Fibroblast of skin of scalp (primary cell): ENCODE measurements at regions not wholly inside any gene's neighbourhood (a gene's known extent, or its start where the extent isn't known, plus 50 kb on each side); places are given as distances from the start of the nearest gene placed in this dataset.

Experiments
- DNase-seq: peaks from one replicate; pipeline ENCODE4 v3.0.0-alpha.2; 2013

DNA sequence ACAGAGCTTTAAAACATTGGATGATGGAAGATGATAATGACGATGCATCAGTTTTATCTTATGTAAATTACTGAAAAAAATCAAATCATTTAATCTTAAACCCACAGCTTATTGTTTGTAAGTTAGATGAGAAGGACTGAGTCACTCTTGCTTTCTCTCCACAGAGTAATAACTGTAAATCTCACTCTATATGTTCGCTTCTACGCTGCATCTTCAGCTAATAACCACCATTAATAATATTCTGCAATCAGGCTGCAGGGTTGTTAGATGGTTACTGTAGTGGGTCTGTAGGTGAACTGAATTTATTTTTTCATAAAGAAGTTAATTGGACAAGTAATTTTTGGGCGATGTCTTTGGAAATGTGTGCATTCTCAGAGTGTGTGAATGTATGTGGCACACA, 260.0 kb downstream of the FAT3 start:
- no peak for DNase-seq

DNA sequence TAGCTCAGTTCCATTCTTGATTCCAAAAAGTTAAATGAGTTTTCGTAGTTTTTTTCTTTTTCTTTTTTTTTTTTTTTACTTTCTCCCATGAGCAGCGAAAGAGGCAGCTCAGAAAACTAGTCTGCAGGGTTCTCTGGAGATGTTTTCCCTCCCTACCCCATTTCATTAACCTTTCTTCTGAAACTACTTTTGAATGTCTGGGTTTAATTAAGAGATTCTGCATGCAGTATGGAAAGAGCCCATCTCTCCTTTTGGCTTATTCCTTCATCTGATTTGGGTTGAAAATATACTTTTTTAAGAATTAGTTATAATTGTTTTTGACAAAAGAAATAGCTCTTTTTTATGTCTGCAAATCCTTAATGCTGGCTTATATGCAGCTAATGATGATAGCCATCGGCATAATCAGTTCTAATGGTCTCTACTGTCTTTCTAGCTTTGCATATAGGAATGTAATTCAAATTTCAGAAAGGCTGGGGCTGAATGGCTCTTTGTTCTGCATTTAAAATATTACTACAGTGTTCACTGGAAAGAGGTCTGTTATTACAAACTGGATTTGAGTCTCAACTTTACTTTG, 265.3 kb downstream of the FAT3 start:
- no peak for DNase-seq

DNA sequence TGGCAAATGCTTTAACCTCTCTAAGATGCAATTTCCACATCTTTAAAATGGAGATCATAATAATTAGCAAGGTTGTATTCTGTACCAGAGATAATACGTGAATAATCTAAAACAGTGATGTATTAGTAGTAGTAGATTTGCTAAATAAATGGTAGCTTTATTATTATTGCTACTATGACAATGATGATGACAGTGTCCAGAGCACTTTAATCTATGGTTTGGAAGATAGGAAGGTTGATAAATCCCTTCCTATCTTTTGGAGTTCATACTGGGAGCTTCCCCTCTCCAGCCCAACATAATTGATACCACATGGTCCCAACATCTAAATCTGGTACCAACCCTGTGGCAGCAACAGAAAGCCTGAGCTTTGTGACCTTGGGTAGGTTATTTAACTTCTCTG, 267.8 kb downstream of the FAT3 start:
- no peak for DNase-seq

DNA sequence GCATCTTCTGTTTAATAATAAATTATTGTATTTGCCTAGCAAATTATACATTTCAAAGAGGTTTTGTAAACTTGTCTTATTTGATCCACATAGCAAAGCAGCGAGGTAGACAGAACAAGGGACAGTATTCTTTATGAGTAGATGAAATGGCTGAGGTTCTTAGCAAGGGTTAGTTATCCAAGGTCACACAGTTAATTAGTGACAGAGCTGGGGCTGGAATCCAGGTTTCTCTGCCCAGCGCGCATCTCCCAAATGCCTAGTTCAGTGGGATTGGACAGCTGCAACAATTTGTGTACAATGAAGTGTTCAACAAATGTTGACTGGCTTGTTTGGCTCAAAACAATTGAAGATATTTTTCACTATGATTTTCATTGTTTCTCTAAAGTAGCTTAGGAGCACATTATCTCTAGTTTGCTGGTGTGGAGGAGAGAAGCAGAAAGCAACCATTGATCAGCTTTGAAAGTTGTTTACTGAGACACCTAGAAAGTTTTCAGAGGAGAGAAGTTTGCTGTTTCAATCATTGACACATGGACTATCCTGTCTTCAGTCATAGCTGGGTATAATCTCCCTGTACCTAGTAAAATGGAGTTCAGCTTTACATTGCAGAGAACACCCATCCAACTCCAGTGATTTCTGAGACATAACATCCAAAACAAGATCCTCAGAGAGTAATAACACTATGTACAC, 270.6 kb downstream of the FAT3 start:
- DNase-seq = no peak

DNA sequence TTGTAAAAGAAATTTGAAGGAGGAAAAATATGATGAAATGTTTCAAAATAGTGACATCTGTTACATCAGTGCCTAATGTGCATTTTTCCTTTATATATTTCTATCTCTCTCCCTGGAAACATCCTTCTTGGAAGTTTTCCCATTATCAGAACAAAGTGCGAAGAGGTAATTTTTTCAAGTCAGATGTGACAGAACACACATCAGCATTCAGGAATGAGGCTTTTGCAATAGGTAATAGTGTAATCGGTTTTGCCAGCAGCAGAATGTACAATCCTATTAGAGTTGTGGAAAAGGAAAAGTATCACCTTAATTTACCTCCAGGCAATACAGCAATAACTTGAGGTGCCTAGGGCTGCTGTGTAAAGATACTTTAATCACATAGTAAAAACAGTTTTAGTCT, 275.8 kb downstream of the FAT3 start:
- peak; percentile 9 for DNase-seq

DNA sequence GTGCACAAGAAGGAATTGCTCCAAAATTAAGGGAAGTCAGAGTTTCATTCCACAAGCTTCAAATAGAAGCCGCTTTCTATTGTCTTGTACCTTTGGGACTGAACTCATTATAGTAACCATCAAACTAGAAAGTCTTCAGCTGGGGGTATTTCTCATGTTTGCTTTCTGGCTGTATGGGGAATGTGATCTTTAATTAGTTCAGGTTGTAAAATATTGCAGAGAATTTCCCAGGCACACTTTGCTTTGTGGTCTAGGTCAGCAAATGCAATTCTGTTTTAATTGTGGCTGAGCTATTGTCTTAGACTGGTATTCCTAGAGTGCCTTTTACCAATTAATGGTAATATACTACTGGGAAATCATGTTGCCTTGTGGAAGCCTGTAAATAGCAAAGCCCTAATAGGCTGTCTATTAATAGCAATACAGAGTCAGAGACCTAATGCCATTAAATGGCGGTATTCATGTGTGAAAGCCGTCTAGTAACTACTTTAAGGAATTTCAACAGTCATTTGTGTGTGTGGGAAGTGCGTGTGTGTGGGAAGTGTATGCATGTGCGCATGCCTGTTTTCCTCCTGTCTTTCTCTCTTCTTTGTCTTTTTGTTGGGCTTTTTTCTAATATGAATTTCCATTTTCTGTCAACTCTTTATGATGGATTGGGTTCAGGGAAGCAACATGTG, 276.6 kb downstream of the FAT3 start:
- no peak for DNase-seq

DNA sequence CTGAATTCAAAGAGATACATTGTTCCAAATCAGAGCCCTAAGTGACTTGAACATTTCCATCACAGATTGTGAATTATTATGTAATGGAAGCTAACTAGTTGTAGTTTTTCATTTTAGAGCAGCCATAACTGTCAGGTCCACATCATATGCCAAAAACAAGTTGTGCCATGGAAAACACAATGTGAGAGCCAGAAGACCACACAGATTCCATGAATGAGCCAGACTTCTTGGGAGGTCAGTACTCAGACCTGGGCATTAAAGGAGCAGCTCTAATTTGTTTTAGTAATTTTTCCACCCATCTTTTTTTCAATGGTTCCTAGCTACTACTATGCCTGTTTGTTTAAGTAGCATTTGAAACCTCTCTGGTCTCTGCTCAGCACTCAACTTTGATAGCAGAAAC, 279.4 kb downstream of the FAT3 start:
- DNase-seq = no peak

DNA sequence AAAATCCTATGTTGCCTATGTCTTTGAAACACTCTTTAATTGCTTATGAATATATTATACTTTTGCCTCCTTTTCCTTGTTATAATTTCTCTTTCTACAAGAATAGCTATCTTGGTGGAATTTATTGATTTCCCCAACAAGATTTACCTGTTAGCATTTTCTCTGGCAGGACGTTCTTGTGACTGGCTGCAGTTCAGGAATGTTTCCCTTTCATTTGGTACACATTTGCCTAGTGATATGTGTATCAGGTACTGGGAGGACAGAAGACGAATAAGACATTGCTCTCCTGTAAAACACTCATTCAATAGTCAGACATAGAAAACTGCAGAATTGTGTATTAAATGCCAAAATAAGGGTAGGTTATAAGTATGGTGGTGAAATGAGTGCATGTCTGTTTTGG, 279.9 kb downstream of the FAT3 start:
- DNase-seq = no peak

DNA sequence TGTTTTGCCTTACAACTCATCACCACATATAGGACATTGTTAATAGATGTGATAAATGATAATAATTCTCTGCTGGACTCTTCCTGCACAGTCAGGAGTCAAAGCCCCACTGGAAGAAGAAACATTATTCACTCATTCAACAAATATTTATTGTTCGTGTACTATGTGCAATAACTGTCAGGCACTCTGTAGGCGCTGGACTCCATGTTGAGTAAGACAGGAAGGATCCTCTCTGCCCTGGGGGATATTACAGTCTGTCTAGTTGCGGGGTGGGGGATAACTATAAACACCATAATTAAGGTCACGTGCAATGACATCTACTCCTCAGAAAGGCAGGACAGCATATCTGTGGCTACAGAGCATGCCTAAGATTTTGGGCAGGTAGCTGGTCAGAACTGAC, 281.1 kb downstream of the FAT3 start:
- peak; percentile 25 for DNase-seq

DNA sequence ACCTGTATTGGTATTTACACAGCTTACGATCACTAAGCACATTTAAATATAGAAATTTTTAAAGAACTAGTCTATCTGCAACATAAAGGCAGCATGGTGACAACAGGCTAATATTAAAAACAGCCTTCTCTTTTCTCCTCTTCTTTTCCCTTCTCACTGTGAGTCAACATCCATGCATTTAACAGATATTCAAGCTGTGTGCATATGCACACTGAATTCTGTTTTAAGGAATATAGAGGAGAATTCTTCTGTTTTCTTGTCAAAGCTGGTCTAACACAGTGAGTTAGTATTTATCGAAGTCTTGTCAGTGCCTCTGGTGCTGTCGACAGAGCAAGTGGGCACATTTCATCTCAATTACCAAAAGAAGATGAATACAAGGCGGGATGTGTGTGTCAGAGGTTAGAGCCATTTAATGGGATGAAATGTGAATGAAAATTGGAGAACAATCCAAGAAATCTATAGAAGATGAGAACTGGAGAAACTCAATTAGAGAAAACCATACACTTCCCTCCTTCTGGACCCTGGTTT, 282.3 kb downstream of the FAT3 start:
- peak; percentile 8 for DNase-seq

DNA sequence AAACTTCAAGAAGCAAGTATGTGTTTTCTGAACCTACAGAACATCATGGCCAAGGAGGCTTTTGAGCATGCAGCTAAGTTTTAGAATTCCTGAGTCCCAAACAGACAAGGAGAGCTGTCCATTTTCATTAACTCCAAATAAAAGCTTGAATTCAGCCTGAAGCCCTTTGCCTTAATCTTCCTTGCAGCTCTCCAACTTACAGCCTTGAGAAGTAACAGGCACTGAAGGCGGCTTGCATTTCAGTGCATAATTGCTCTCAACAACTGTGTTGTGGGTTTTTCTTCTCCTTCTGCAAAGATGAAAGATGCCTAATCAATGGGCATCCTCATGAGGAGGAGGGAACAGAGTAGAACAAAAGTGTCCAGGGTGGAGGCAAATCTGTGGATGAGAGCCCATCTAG, 286.0 kb downstream of the FAT3 start:
- no peak for DNase-seq

DNA sequence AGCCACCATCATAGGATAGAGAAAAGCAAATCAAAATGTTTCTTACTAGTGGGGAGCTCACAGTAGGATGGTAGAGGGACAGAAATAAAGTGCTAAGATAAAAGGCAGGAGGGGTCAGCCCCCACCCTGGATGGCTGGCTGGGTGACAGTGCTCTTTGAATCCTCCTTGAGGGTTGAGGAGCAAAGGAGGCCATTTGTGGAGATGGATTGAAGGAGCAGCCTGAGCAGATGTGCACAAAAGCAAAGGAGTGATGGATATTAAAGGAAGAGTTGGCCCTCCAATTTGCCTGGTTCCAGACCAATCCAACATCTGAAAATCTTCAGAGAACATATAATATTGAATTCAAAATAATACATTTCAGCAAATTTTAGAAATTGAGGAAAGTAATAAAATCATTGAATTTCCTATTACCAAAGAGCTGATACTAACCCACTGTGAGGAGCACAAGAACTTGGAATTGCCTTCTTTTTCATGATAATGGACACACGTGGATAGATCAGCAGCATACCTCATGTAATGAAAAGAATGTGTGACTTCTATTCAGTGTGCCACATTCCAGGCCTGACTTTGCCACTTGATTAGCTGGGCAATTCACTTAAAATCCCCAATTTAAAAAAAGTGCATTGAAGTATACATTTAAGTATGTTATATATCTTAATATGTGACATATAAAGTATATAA, 287.0 kb downstream of the FAT3 start:
- no peak for DNase-seq

DNA sequence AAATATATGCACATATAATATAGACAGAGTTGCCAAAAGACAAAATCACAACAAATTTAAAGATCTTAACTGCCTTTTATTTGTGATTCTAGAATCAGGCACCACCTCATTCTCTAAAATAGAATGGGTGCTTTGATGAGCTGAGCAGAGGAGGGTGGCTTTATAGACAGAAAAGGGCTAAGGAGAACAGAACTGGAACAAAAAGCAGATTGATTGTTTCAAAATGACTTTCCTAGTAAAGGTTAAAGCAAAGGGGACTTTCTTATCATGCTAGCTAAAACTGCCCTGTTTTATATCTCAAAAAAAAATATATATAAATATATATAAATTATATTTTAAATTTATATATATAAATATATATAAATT, 287.6 kb downstream of the FAT3 start:
- no peak for DNase-seq

DNA sequence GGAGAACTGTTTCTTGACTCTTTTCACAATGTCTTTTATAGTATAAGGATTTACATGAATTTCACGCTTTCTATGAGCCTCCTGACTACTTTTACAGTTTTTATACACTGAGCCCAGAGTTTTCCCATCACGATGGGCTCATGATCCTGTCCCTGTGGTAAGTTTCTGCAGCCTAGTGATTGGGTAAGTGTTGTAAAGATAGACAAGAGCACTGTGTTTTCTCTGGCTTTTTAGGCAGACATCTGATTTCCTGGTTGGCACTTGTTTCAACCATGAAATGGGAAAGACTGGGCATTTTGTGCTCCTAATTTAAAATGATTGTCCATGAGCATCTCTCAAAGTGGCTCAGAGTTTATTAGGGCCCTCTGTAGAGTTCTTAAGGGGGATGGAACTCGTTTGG, 299.0 kb downstream of the FAT3 start:
- no peak for DNase-seq

DNA sequence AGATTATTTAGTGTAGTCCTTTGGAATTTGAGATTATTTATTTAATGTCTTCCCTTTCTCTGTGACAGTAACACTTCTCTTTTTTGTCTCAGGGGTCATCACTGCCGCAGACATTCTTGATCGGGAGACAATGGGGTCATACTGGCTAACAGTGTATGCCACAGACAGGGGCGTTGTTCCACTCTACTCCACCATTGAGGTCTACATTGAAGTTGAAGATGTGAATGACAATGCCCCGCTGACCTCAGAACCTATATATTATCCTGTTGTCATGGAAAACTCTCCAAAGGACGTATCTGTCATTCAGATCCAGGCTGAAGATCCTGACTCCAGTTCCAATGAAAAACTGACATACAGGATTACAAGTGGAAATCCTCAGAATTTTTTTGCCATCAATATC, 299.9 kb downstream of the FAT3 start:
- DNase-seq = no peak

DNA sequence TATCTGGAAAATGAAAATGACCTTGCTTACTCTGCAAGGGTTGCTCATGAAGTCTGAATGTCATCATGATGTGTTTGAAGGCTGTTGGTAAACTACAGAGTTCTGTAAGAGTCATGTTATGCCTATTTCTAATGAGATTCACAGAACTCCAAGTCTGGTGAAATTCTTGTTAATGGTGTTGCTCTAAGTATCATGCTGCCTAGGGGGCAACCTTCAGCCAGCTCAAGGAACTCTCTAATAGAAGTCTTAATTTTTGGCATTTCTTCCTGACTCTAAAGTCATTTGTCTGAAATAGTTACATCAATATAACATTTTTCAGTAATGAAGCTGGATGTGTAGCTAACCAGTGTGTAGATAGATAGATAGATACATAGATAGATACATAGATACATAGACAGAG, 302.8 kb downstream of the FAT3 start:
- peak; percentile 28 for DNase-seq

DNA sequence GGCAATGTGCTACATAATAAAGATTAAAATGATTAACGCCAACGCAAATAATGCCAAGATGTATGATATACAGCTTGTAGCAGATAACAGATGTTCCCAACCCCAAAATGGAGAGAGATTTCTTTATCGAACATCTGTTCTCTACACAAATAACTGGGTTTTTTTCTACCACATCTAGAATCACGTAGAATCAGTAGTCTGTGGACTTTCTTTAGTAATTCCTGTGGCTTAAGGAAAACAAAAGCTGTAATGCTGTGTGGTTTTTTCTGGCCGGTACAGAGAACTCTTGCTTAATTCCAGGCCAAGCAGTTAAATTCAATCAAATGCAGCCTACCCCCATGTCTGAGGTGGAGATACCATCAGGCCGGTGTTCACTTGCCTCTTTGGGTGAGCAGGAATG, 303.4 kb downstream of the FAT3 start:
- peak; percentile 85 for DNase-seq

DNA sequence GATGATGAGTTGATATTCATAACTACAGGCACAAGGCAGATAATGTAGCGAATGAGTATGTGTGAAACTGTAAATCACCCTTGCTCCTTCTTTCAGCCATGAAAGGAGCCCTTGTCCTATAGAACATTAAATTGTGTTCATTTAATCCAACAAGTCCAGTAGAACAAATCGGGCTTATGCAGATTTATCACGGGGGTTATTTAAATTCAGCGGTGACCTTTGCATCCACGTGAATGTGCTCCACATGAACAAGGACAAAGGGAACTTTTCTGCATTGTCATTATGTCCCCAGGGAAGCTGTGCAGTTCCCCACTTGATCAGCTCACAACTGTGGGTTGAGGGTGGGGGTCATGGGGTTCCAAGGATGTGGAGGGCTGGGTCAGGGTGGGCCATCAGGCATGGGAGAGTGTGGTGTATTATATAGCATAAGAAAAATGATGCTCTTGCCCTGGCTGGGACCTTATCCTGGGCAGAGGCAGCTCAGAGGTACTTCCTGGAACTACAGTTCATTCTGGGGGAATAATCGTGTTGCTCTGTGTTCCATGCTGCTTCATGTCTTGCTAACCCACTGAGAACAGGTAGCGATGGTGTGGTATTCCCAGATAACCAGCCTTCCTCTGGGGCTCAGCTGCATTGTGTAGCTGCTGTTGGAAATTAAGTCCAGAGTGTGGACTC, 306.6 kb downstream of the FAT3 start:
- DNase-seq = no peak

DNA sequence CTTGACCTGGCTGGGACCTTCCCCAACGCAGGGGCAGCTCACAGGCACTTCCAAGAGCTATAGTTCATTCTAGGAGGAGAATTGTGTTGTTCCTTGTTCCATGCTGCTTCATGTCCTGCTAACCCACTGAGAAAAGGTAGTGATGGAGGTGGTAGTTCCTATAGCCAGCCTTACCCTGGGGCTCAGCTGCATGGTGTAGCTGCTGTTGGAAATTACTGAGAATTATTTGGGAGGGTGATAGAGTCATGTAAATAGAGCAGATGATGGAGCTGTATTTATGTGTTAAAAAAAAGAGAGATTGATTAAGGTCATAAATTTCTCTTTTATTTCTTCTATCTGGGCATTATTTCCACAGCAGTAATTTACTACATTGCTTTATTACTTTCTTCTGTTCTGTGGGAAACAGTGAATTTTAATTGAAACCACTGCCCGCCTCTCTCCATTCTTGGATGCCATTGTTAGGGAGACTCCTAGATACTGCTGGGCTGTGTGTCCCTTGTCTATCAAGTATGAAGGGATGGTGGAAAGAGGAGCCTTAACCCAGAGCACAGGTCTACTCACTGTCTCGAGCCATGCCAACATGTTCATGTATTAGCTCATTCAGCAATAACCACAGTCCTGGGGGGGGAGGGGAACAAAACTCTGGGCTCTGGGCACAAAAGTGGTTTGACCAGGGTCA, 309.2 kb downstream of the FAT3 start:
- DNase-seq = no peak

DNA sequence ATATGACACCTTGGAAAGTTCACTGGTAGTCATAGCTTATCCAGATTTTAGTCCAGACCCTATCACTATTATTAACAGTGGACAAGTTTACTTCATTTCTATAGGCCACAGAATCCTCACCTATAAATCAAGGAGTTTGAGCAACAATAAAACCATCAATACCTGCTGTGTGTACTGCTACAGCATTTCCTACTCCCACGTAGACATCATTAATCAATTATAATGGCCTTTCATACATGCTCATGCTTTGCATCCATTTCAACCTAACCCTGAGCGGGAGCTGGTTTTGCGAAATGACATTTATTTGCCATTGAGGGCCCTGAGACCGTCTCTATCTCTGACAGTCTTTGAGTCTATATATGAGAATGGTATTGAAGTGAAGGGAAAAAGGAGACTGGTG, 312.3 kb downstream of the FAT3 start:
- DNase-seq = no peak

DNA sequence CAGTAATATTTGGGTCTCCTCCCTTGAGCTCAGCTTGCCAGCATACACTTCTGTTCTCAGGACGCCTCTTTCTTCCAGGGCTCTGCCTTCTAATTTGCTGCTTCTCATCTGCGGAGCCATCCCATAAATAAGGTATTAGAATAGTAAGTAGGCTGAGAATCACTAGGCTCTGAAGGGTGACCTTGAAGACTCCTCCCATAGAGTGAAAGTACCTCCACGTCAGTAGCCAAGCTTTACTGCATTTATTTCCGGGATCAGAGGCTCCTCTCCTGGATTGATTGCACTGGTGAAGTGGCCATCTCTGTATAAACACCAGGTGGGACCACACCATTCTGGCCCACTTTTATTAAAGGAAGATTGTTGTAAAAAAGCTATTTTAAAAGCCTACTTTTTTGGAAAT, 315.5 kb downstream of the FAT3 start:
- no peak for DNase-seq

DNA sequence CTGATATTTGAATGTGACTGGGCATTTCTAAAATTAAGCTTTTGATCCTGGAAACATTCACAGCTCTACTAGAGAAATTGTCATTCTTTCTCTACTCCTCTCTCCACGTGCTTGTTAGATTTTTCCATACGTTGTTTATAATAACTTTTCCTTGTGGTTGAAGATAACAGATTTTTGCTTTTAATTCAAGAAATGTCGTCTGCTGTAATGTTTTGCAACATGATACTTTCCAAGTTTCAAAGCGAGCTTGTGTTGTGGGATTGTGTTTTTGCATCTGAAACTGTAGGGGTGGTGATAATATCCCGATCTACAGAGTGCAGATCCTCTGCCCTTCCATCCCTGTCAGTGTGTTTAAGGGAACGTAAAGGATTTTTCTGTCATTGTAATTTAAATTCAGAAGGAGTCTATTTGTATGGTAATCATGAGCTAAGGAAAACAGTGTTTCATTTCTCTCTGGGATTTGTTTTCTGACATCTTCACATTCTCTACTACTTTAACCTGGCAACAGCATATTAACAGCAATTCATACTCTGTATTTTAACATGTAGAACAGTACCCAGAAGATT, 321.4 kb downstream of the FAT3 start:
- DNase-seq = no peak
